C4-2B (cell line): ENCODE measurements at regions not wholly inside any gene's neighbourhood (a gene's known extent, or its start where the extent isn't known, plus 50 kb on each side); places are given as distances from the start of the nearest gene placed in this dataset.

Experiments used
- CTCF ChIP-seq: fragments of 450-650 bp; conservative IDR thresholded peaks from 2 replicates; pipeline ENCODE4 v1.5.1; 2017; ENCODE audit warnings: mild to moderate bottlenecking
- ZFX ChIP-seq: fragments of 450-650 bp; IDR thresholded peaks from 2 replicates; pipeline ENCODE4 v1.6.1; 2017

- TF ChIP-seq CTCF (no peak), ZFX (no peak)
Measured at GRCh38 chr3:10628891-10629670, 123.7 kb upstream of the ATP2B2 start.
